ENCODE measurements at regions not wholly inside any gene's neighbourhood (a gene's known extent, or its start where the extent isn't known, plus 50 kb on each side); places are given as distances from the start of the nearest gene placed in this dataset.

- no peak for TF ChIP-seq EZH2 (IDR thresholded peaks at IDR 0.05; ENCODE audit: borderline replicate concordance, insufficient read depth, low read depth, low read length, poor library complexity, severe bottlenecking)
- TF ChIP-seq CTCF (IDR thresholded peaks at IDR 0.05) = no peak
- Histone ChIP-seq H3K9ac (ENCODE audit: low read length) (no peak overlapping the region), H4K20me1 (ENCODE audit: control insufficient read depth, insufficient read depth, low read length, poor library complexity, severe bottlenecking) (no peaks in the 10 kb centered on the region), H3K4me3 (ENCODE audit: control extremely low read depth in 1 of 5, extremely low read depth in 1 of 5, insufficient read depth in 1 of 5, low read depth in 2 of 5, low read length in 4 of 5) (no peak overlapping the region), H2AFZ (ENCODE audit: insufficient read depth, low read depth, low read length, poor library complexity, severe bottlenecking) (no peak overlapping the region), H3K9me3 (ENCODE audit: control extremely low read depth in 1 of 3, control insufficient read depth in 2 of 3, insufficient read depth in 1 of 3, low read length in 2 of 3) (no peaks in the 10 kb centered on the region), H3K79me2 (ENCODE audit: control insufficient read depth, insufficient read depth, low read length) (no peaks in the 10 kb centered on the region), H3K36me3 (replicated peaks in 1 of 2; ENCODE audit: control extremely low read depth in 1 of 2, control insufficient read depth in 1 of 2, extremely low read depth in 1 of 2, insufficient read depth in 2 of 2, low read length in 1 of 2) (no peaks in the 10 kb centered on the region), H3K27ac (ENCODE audit: low read length in 2 of 2) (no peak overlapping the region), H3K27me3 (replicated peaks in 1 of 4; ENCODE audit: control extremely low read depth in 1 of 4, control insufficient read depth in 3 of 4, insufficient read depth in 4 of 4, low read length in 3 of 4) (no peaks in the 10 kb centered on the region), H3K4me1 (ENCODE audit: control insufficient read depth in 2 of 2, insufficient read depth in 2 of 2, low read length in 2 of 2) (no peaks in the 10 kb centered on the region), H3K4me2 (replicated peaks; ENCODE audit: low read depth, low read length, poor library complexity, severe bottlenecking) (no peak overlapping the region)
- ChIA-PET CTCF (no interaction called here), POLR2A (no interaction called here)
- no peaks in the 10 kb centered on the region for H3K27me3 Mint-ChIP-seq
- no peak overlapping the region for H3K27ac Mint-ChIP-seq
- no CpG with 5 or more reads among the region's 2 CpGs for WGBS (ENCODE audit: insufficient coverage)
- intact Hi-C loops (cut with micrococcal nuclease) = no loop called here
- no peak for DNase-seq
- no peaks in the 10 kb centered on the region for H3K4me1 Mint-ChIP-seq
- no peak for ATAC-seq (ENCODE audit: low read depth)
- no peak overlapping the region for H3K4me3 Mint-ChIP-seq
- peaks cover 5% of the 10 kb centered on the region for H3K9me3 Mint-ChIP-seq (ENCODE audit: insufficient read depth)
Measured at GRCh38 chr10:81367132-81367531, 507.9 kb upstream of the NRG3 start.

- TF ChIP-seq EZH2 (IDR thresholded peaks at IDR 0.05; ENCODE audit: borderline replicate concordance, insufficient read depth, low read depth, low read length, poor library complexity, severe bottlenecking) (no peak), CTCF (IDR thresholded peaks at IDR 0.05) (no peak)
- Histone ChIP-seq H3K4me1 (ENCODE audit: control insufficient read depth in 2 of 2, insufficient read depth in 2 of 2, low read length in 2 of 2) (no peaks in the 10 kb centered on the region), H2AFZ (ENCODE audit: insufficient read depth, low read depth, low read length, poor library complexity, severe bottlenecking) (no peak overlapping the region), H4K20me1 (ENCODE audit: control insufficient read depth, insufficient read depth, low read length, poor library complexity, severe bottlenecking) (no peaks in the 10 kb centered on the region), H3K4me3 (ENCODE audit: control extremely low read depth in 1 of 5, extremely low read depth in 1 of 5, insufficient read depth in 1 of 5, low read depth in 2 of 5, low read length in 4 of 5) (no peak overlapping the region), H3K79me2 (ENCODE audit: control insufficient read depth, insufficient read depth, low read length) (no peaks in the 10 kb centered on the region), H3K9ac (ENCODE audit: low read length) (no peak overlapping the region), H3K27me3 (replicated peaks in 1 of 4; ENCODE audit: control extremely low read depth in 1 of 4, control insufficient read depth in 3 of 4, insufficient read depth in 4 of 4, low read length in 3 of 4) (no peaks in the 10 kb centered on the region), H3K36me3 (replicated peaks in 1 of 2; ENCODE audit: control extremely low read depth in 1 of 2, control insufficient read depth in 1 of 2, extremely low read depth in 1 of 2, insufficient read depth in 2 of 2, low read length in 1 of 2) (no peaks in the 10 kb centered on the region), H3K4me2 (replicated peaks; ENCODE audit: low read depth, low read length, poor library complexity, severe bottlenecking) (no peak overlapping the region), H3K9me3 (ENCODE audit: control extremely low read depth in 1 of 3, control insufficient read depth in 2 of 3, insufficient read depth in 1 of 3, low read length in 2 of 3) (peaks cover 0 to 3% (median 1%) of the 10 kb centered on the region in 3 donors), H3K27ac (ENCODE audit: low read length in 2 of 2) (no peak overlapping the region)
- DNase-seq = no peak
- peaks cover 5% of the 10 kb centered on the region for H3K9me3 Mint-ChIP-seq (ENCODE audit: insufficient read depth)
- no peak for ATAC-seq (ENCODE audit: low read depth)
- ChIA-PET CTCF (no interaction called here), POLR2A (no interaction called here)
- no peak overlapping the region for H3K4me3 Mint-ChIP-seq
- 93% methylated on average over 2 of the region's 3 CpGs for WGBS (ENCODE audit: insufficient coverage)
- no peaks in the 10 kb centered on the region for H3K4me1 Mint-ChIP-seq
- H3K27me3 Mint-ChIP-seq = no peaks in the 10 kb centered on the region
- intact Hi-C loops (cut with micrococcal nuclease) = no loop called here
- H3K27ac Mint-ChIP-seq = no peak overlapping the region
Measured at GRCh38 chr10:81386817-81387216, 488.2 kb upstream of the NRG3 start.

All from B cell (primary cell).